SK-N-SH (cell line): ENCODE measurements at regions not wholly inside any gene's neighbourhood (a gene's known extent, or its start where the extent isn't known, plus 50 kb on each side); places are given as distances from the start of the nearest gene placed in this dataset.

Experiments used
- CTCF ChIA-PET: fragments of 300-600, 350-600 bp; formaldehyde crosslinking; extraction: SDS; loops from one replicate; lab custom pipeline; 2021; lab: Yijun Ruan, JAX
- POLR2A ChIA-PET: fragments of 350-600 bp; sonication (Branson Sonifier 250); formaldehyde crosslinking; extraction: SDS; loops from one replicate; lab custom pipeline; 2020; ENCODE audit warnings: antibody characterized with exemption, inconsistent platforms; lab: Yijun Ruan, JAX
- DNase-seq: peaks from one replicate; pipeline ENCODE4 v3.0.0; 2012
- H2AFZ ChIP-seq: fragments of 200-600 bp; sonication (generic); 2 replicates; pipeline ENCODE4 v1.8.1; 2016; ENCODE audit warnings: antibody characterized with exemption, mild to moderate bottlenecking, low read depth
- H3F3A ChIP-seq: fragments of 200-600 bp; sonication (generic); replicated peaks from 2 replicates; pipeline ENCODE3; 2016; ENCODE audit warnings: antibody characterized with exemption, mild to moderate bottlenecking; ENCODE audit not compliant: insufficient read depth
- H3K27ac ChIP-seq, 2 experiments: fragments of 200-500 bp in 1 of 2; fragments of 200-600 bp in 1 of 2; sonication (Bioruptor generic) in 1 of 2; sonication (generic), shearing (Covaris generic) in 1 of 2; 2 replicates each; pipeline versions ENCODE4 v1.5.1 to v1.6.1; 2014 to 2016; ENCODE audit warnings: low read depth in 2 of 2, inconsistent platforms in 1 of 2, low read length in 1 of 2, mild to moderate bottlenecking in 1 of 2, mixed read lengths in 1 of 2
- H3K27me3 ChIP-seq: fragments of 200-600 bp; sonication (generic), shearing (Covaris generic); 2 replicates; pipeline ENCODE4 v1.6.1; 2016; ENCODE audit warnings: mixed run types; ENCODE audit not compliant: insufficient read depth
- H3K36me3 ChIP-seq, 2 experiments: fragments of 200-500 bp in 1 of 2; fragments of 200-600 bp in 1 of 2; sonication (Bioruptor generic) in 1 of 2; sonication (generic) in 1 of 2; replicated peaks in 1 of 2; 2 replicates each; pipeline versions ENCODE3 to v1.5.1; 2014 to 2016; ENCODE audit warnings: low read length in 1 of 2, mild to moderate bottlenecking in 1 of 2; ENCODE audit not compliant: insufficient read depth in 2 of 2, control insufficient read depth in 1 of 2
- H3K4me1 ChIP-seq, 2 experiments: fragments of 200-500 bp in 1 of 2; fragments of 200-600 bp in 1 of 2; sonication (Bioruptor generic) in 1 of 2; sonication (generic), shearing (Covaris generic) in 1 of 2; 2 replicates each; pipeline versions ENCODE4 v1.5.1 to v1.6.1; 2014 to 2016; ENCODE audit warnings: low read depth in 1 of 2, low read length in 1 of 2, mixed run types in 1 of 2; ENCODE audit not compliant: insufficient read depth in 2 of 2, control insufficient read depth in 1 of 2
- H3K4me2 ChIP-seq: fragments of 200-600 bp; sonication (generic), shearing (Covaris generic); 2 replicates; pipeline ENCODE4 v1.6.1; 2017; ENCODE audit warnings: mixed run types
- H3K4me3 ChIP-seq, 2 experiments: fragments of 200-500 bp in 1 of 2; fragments of 200-600 bp in 1 of 2; sonication (Bioruptor generic) in 1 of 2; sonication (generic), shearing (Covaris generic) in 1 of 2; 2 replicates each; pipeline versions ENCODE4 v1.5.1 to v1.8.1; 2014 to 2016; ENCODE audit warnings: low read depth in 2 of 2, inconsistent platforms in 1 of 2, low read length in 1 of 2, mild to moderate bottlenecking in 1 of 2, mixed read lengths in 1 of 2, moderate library complexity in 1 of 2
- H3K79me2 ChIP-seq: fragments of 200-600 bp; sonication (generic); 2 replicates; pipeline ENCODE4 v1.8.1; 2017; ENCODE audit warnings: mild to moderate bottlenecking; ENCODE audit not compliant: insufficient read depth
- H3K9ac ChIP-seq: fragments of 200-600 bp; sonication (generic); 2 replicates; pipeline ENCODE4 v1.6.1; 2017; ENCODE audit warnings: mixed run types
- H3K9me2 ChIP-seq: fragments of 200-600 bp; sonication (generic); 2 replicates; pipeline ENCODE4 v1.6.1; 2017; ENCODE audit warnings: mixed run types
- H3K9me3 ChIP-seq: fragments of 200-600 bp; sonication (generic); 2 replicates; pipeline ENCODE4 v1.6.1; 2017; ENCODE audit warnings: mixed run types, mild to moderate bottlenecking, moderate library complexity
- H4K20me1 ChIP-seq: fragments of 200-600 bp; sonication (generic); 2 replicates; pipeline ENCODE4 v1.6.1; 2017; ENCODE audit warnings: mild to moderate bottlenecking, mixed run types; ENCODE audit not compliant: insufficient read depth
- CTCF ChIP-seq: fragments of 200-600 bp; sonication (generic); IDR thresholded peaks from 2 replicates; pipeline ENCODE4 v1.6.1; 2017; ENCODE audit warnings: antibody characterized with exemption, mild to moderate bottlenecking, moderate library complexity
- ELF1 ChIP-seq: IDR thresholded peaks from 2 replicates; pipeline ENCODE4 v1.4.0; 2012
- EZH2phosphoT487 ChIP-seq: fragments of 200-600 bp; sonication (generic); IDR thresholded peaks from 2 replicates; pipeline ENCODE4 v1.6.1; 2017; ENCODE audit warnings: low read depth, mixed run types, mild to moderate bottlenecking, antibody characterized with exemption, moderate library complexity, borderline replicate concordance
- FOSL2 ChIP-seq: IDR thresholded peaks from 2 replicates; pipeline ENCODE4 v1.4.0; 2012; ENCODE audit warnings: low read depth, mild to moderate bottlenecking, moderate library complexity, borderline replicate concordance
- FOXJ3 ChIP-seq: sonication (generic); formaldehyde crosslinking; IDR thresholded peaks from 2 replicates; pipeline ENCODE4 v1.5.1; 2020; ENCODE audit warnings: mild to moderate bottlenecking, missing genetic modification reagents
- GATA2 ChIP-seq: sonication (generic); formaldehyde crosslinking; IDR thresholded peaks from 2 replicates; pipeline ENCODE4 v1.5.0; 2020; ENCODE audit warnings: mild to moderate bottlenecking, missing genetic modification reagents
- IRF3 ChIP-seq: fragments of 150-350 bp; IDR thresholded peaks from 2 replicates; pipeline ENCODE4 v1.6.1; 2016; ENCODE audit warnings: mild to moderate bottlenecking, low read depth, low read length
- MAX ChIP-seq: IDR thresholded peaks from 2 replicates; pipeline ENCODE4 v1.4.0; 2012; ENCODE audit warnings: low read depth
- MEF2A ChIP-seq: IDR thresholded peaks from 2 replicates; pipeline ENCODE4 v1.4.0; 2012; ENCODE audit warnings: low read depth, borderline replicate concordance
- NFIC ChIP-seq: IDR thresholded peaks from 2 replicates; pipeline ENCODE4 v1.4.0; 2012; ENCODE audit warnings: borderline replicate concordance
- POLR2AphosphoS5 ChIP-seq: IDR thresholded peaks from 2 replicates; pipeline ENCODE4 v1.6.1; 2012; ENCODE audit warnings: low read depth, low read length
- RAD21 ChIP-seq: IDR thresholded peaks from 2 replicates; pipeline ENCODE4 v1.6.1; 2012; ENCODE audit warnings: mild to moderate bottlenecking, low read length
- RCOR1 ChIP-seq: fragments of 150-350 bp; IDR thresholded peaks from 2 replicates; pipeline ENCODE4 v1.6.1; 2017; ENCODE audit warnings: antibody characterized with exemption, low read length
- REST ChIP-seq: IDR thresholded peaks from 2 replicates; pipeline ENCODE4 v1.6.1; 2012; ENCODE audit warnings: mild to moderate bottlenecking, low read depth, low read length, moderate library complexity
- RFX5 ChIP-seq: IDR thresholded peaks from 2 replicates; pipeline ENCODE4 v1.6.1; 2012; ENCODE audit warnings: mild to moderate bottlenecking, improper control_type of control experiment, low read length
- RXRA ChIP-seq: IDR thresholded peaks from 2 replicates; pipeline ENCODE4 v1.4.0; 2012; ENCODE audit warnings: low read depth, mild to moderate bottlenecking, borderline replicate concordance
- SMC3 ChIP-seq: IDR thresholded peaks from 2 replicates; pipeline ENCODE4 v1.6.1; 2012; ENCODE audit warnings: low read depth, low read length, improper control_type of control experiment
- TAF1 ChIP-seq: IDR thresholded peaks from 2 replicates; pipeline ENCODE4 v1.6.1; 2012; ENCODE audit warnings: low read depth, mild to moderate bottlenecking, low read length, moderate library complexity, borderline replicate concordance
- USF1 ChIP-seq: IDR thresholded peaks from 2 replicates; pipeline ENCODE4 v1.4.0; 2012; ENCODE audit warnings: low read depth, borderline replicate concordance
- YY1 ChIP-seq: IDR thresholded peaks from 2 replicates; pipeline ENCODE4 v1.4.0; 2012; ENCODE audit warnings: low read depth, mild to moderate bottlenecking
- WGBS: methylation state at CpG from one replicate; pipeline ENCODE4 v1.1.6; 2017; ENCODE audit warnings: low lambda C conversion rate; 5-methylcytosine and 5-hydroxymethylcytosine counted together

- TF ChIP-seq TAF1 (no peak), EZH2phosphoT487 (no peak), IRF3 (no peak), RFX5 (no peak), MEF2A (no peak), NFIC (no peak), FOSL2 (no peak), USF1 (no peak), FOXJ3 (CRISPR knock-in tag) (no peak), ELF1 (no peak), YY1 (no peak), REST (no peak)
- H3K27ac ChIP-seq = no peak overlapping the region
- no peak overlapping the region for H2AFZ ChIP-seq
- no peaks in the 10 kb centered on the region for H3K4me1 ChIP-seq
- H3K36me3 ChIP-seq = no peaks in the 10 kb centered on the region
- ChIA-PET POLR2A (no interaction called here), CTCF (no interaction called here)
- no peaks in the 10 kb centered on the region for H4K20me1 ChIP-seq
- H3K79me2 ChIP-seq = no peaks in the 10 kb centered on the region
- H3K4me2 ChIP-seq = no peak overlapping the region
- no peak overlapping the region for H3K9ac ChIP-seq
- no peaks in the 10 kb centered on the region for H3K27me3 ChIP-seq
- no peaks in the 10 kb centered on the region for H3K9me3 ChIP-seq
- H3K9me2 ChIP-seq = no peaks in the 10 kb centered on the region
- DNase-seq = no peak
- no peaks in the 10 kb centered on the region for H3F3A ChIP-seq
- no peak overlapping the region for H3K4me3 ChIP-seq
- WGBS = 0% methylated on average over 2 of the region's 2 CpGs
Measured at GRCh38 chr1:73499671-73500070, 698.3 kb downstream of the LRRIQ3 start.

- DNase-seq = no peak
- no peak overlapping the region for H3K4me2 ChIP-seq
- no peaks in the 10 kb centered on the region for H3K9me2 ChIP-seq
- ChIA-PET POLR2A (no interaction called here), CTCF (no interaction called here)
- no peaks in the 10 kb centered on the region for H3K79me2 ChIP-seq
- H2AFZ ChIP-seq = no peak overlapping the region
- no peaks in the 10 kb centered on the region for H3K27me3 ChIP-seq
- TF ChIP-seq RCOR1 = no peak
- no peak for TF ChIP-seq NFIC
- TF ChIP-seq CTCF = no peak
- no peak for TF ChIP-seq RAD21
- TF ChIP-seq RXRA = no peak
- no peak for TF ChIP-seq GATA2 (CRISPR knock-in tag)
- no peak for TF ChIP-seq ELF1
- TF ChIP-seq POLR2AphosphoS5 = no peak
- TF ChIP-seq EZH2phosphoT487 = no peak
- no peak for TF ChIP-seq YY1
- TF ChIP-seq SMC3 = no peak
- TF ChIP-seq MAX = no peak
- TF ChIP-seq FOXJ3 (CRISPR knock-in tag) = no peak
- H3K9ac ChIP-seq = no peak overlapping the region
- no peak overlapping the region for H3K27ac ChIP-seq
- no peak overlapping the region for H3K4me3 ChIP-seq
- WGBS = 54% methylated on average over 8 of the region's 8 CpGs
- H3K36me3 ChIP-seq = no peaks in the 10 kb centered on the region
- H3K9me3 ChIP-seq = no peaks in the 10 kb centered on the region; the same call in 1 of the 2 replicates
- H3K4me1 ChIP-seq = no peaks in the 10 kb centered on the region
- H4K20me1 ChIP-seq = no peaks in the 10 kb centered on the region
- H3F3A ChIP-seq = no peaks in the 10 kb centered on the region
Measured at GRCh38 chr1:73491621-73492020, 706.4 kb downstream of the LRRIQ3 start.
